Smooth muscle cell (in vitro differentiated cells): ENCODE measurements at regions not wholly inside any gene's neighbourhood (a gene's known extent, or its start where the extent isn't known, plus 50 kb on each side); places are given as distances from the start of the nearest gene placed in this dataset.

Source experiments
- DNase-seq: peaks from one replicate; lab custom pipeline; 2025; ENCODE audit not compliant: unreplicated experiment; lab: John Stamatoyannopoulos, UW
- H2AFZ ChIP-seq: fragments of 200-600 bp; sonication (generic); 2 replicates; pipeline ENCODE4 v1.6.0; 2016; ENCODE audit warnings: antibody characterized with exemption, low read depth, mild to moderate bottlenecking
- H3F3A ChIP-seq: fragments of 200-600 bp; sonication (generic); 2 replicates; pipeline ENCODE4 v1.6.0; 2017; ENCODE audit warnings: antibody characterized with exemption, low read depth
- H3K27ac ChIP-seq: fragments of 200-600 bp; sonication (generic); 2 replicates; pipeline ENCODE4 v1.5.1; 2016; ENCODE audit warnings: low read depth, mild to moderate bottlenecking
- H3K27me3 ChIP-seq: fragments of 200-600 bp; sonication (generic); 2 replicates; pipeline ENCODE4 v1.6.1; 2016; ENCODE audit warnings: low read depth, mild to moderate bottlenecking
- H3K36me3 ChIP-seq: fragments of 200-600 bp; sonication (generic); 2 replicates; pipeline ENCODE4 v1.5.1; 2016; ENCODE audit warnings: low read depth
- H3K4me1 ChIP-seq: fragments of 200-600 bp; sonication (generic); 2 replicates; pipeline ENCODE4 v1.5.1; 2016; ENCODE audit warnings: low read depth
- H3K4me2 ChIP-seq: fragments of 200-600 bp; sonication (generic); 2 replicates; pipeline ENCODE4 v1.6.0; 2016; ENCODE audit warnings: mild to moderate bottlenecking
- H3K4me3 ChIP-seq: fragments of 200-600 bp; sonication (generic); 2 replicates; pipeline ENCODE4 v1.5.1; 2016; ENCODE audit warnings: mild to moderate bottlenecking
- H3K79me2 ChIP-seq: fragments of 200-600 bp; sonication (generic); 2 replicates; pipeline ENCODE4 v1.6.0; 2016; ENCODE audit warnings: low read depth, mild to moderate bottlenecking
- H3K9ac ChIP-seq: fragments of 200-600 bp; sonication (generic); 2 replicates; pipeline ENCODE4 v1.6.0; 2016; ENCODE audit warnings: low read depth
- H3K9me3 ChIP-seq: fragments of 200-600 bp; sonication (generic); replicated peaks from 2 replicates; pipeline ENCODE4 v1.5.1; 2016; ENCODE audit warnings: low read depth
- H4K20me1 ChIP-seq: fragments of 200-600 bp; sonication (generic); 2 replicates; pipeline ENCODE4 v1.6.0; 2016; ENCODE audit warnings: low read depth
- WGBS: methylation state at CpG from one replicate; pipeline ENCODE4 v1.1.7; 2016; ENCODE audit warnings: low lambda C conversion rate; 5-methylcytosine and 5-hydroxymethylcytosine counted together
- TF ChIP-seq, protein P1 (sequence below): fragments of 200-600 bp; sonication (generic); IDR thresholded peaks from 2 replicates; pipeline ENCODE4 v1.5.1; 2017; ENCODE audit warnings: borderline replicate concordance, mild to moderate bottlenecking, antibody characterized with exemption; ENCODE audit not compliant: insufficient read depth, poor library complexity, severe bottlenecking

DNA sequence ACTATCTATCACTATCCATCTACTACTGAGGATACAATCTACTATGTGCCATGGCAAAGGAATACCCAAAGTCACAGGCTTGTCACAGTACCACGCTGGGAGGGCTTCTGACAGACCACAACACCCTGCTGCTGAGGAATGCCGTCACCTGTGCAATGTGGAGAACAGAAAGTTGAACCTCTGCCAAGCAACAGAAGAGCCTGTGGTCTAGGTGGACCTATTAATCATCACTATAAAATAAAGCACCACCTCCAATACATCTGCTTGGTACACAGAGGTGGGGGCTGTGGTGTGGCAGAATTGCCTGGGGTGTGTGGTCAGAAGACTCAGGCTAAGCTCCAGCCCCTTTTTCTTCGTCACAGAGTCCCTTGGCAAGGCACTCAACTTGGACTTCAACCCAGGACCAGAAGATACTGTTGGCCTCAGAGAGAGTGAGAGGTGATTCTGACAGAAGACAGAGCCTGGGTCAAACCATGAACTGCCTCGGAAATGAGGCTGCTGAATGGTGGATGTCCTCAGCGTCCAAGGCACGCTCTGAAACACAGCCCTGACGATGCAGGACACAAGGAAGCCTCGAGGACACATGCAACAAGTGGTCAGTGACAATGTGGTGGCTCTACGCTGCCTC is 189.4 kb upstream of the CHRNA7 start:
- Histone ChIP-seq H3K9ac (no peak overlapping the region), H3F3A (no peaks in the 10 kb centered on the region), H2AFZ (no peak overlapping the region), H3K4me2 (no peak overlapping the region), H3K79me2 (no peaks in the 10 kb centered on the region), H3K27me3 (no peaks in the 10 kb centered on the region), H3K36me3 (no peaks in the 10 kb centered on the region), H3K4me3 (no peak overlapping the region), H3K4me1 (no peaks in the 10 kb centered on the region), H3K9me3 (no peaks in the 10 kb centered on the region), H4K20me1 (no peaks in the 10 kb centered on the region), H3K27ac (no peak overlapping the region)
- TF ChIP-seq, protein P1, sequence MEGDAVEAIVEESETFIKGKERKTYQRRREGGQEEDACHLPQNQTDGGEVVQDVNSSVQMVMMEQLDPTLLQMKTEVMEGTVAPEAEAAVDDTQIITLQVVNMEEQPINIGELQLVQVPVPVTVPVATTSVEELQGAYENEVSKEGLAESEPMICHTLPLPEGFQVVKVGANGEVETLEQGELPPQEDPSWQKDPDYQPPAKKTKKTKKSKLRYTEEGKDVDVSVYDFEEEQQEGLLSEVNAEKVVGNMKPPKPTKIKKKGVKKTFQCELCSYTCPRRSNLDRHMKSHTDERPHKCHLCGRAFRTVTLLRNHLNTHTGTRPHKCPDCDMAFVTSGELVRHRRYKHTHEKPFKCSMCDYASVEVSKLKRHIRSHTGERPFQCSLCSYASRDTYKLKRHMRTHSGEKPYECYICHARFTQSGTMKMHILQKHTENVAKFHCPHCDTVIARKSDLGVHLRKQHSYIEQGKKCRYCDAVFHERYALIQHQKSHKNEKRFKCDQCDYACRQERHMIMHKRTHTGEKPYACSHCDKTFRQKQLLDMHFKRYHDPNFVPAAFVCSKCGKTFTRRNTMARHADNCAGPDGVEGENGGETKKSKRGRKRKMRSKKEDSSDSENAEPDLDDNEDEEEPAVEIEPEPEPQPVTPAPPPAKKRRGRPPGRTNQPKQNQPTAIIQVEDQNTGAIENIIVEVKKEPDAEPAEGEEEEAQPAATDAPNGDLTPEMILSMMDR: no peak
- DNase-seq: no peak
- WGBS: 89% methylated on average over 9 of the region's 9 CpGs

DNA sequence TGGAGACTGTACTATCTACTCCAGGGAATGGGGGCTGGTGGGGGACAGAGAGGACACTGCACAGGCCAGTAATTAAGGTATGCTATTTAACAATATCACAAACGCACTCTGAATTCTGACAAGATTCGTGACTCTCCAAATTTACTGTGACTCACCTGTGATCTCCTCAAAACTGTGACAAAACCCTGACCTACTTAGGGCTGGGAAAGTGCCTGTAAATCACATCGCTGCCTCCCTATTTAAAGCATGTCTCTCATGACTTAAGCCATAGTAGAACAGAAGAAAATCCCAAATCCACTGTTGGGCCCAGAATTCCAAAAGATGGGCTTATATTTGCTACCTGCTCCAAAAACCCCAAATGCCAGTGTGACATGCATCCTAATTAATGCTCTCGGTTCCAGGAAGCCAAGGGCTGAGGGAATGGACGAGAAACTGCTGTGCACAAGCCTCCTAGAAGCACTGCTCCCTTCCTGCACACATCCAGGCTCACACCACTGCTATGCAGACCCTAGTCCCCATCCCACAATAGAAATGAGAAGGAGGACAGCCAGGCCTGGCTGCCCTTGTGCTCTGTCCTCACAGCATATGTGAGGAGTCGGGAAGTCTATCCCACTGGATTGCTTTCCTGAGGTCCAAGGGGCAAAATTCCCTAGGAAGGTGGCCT is 187.7 kb upstream of the CHRNA7 start:
- Histone ChIP-seq H3K4me1 (no peaks in the 10 kb centered on the region), H4K20me1 (no peaks in the 10 kb centered on the region), H3K79me2 (no peaks in the 10 kb centered on the region), H3K9ac (no peak overlapping the region), H3K36me3 (no peaks in the 10 kb centered on the region), H3K9me3 (no peaks in the 10 kb centered on the region), H3K27me3 (no peaks in the 10 kb centered on the region), H3F3A (no peaks in the 10 kb centered on the region), H3K4me3 (no peak overlapping the region), H2AFZ (no peak overlapping the region), H3K4me2 (no peak overlapping the region), H3K27ac (no peak overlapping the region)
- TF ChIP-seq, protein P1: no peak
- 70% methylated on average over 6 of the region's 6 CpGs for WGBS
- no peak for DNase-seq

GRCh38 chr15:31843426-31844055 is 186.8 kb upstream of the CHRNA7 start:
- no peak for DNase-seq
- Histone ChIP-seq H3K27me3 (no peaks in the 10 kb centered on the region), H3F3A (no peaks in the 10 kb centered on the region), H3K36me3 (no peaks in the 10 kb centered on the region), H3K9me3 (no peaks in the 10 kb centered on the region), H2AFZ (no peak overlapping the region), H4K20me1 (no peaks in the 10 kb centered on the region), H3K79me2 (no peaks in the 10 kb centered on the region), H3K4me2 (no peak overlapping the region), H3K4me3 (no peak overlapping the region), H3K4me1 (no peaks in the 10 kb centered on the region), H3K9ac (no peak overlapping the region), H3K27ac (no peak overlapping the region)
- TF ChIP-seq, protein P1: no peak
- WGBS: 78% methylated on average over 5 of the region's 5 CpGs

DNA sequence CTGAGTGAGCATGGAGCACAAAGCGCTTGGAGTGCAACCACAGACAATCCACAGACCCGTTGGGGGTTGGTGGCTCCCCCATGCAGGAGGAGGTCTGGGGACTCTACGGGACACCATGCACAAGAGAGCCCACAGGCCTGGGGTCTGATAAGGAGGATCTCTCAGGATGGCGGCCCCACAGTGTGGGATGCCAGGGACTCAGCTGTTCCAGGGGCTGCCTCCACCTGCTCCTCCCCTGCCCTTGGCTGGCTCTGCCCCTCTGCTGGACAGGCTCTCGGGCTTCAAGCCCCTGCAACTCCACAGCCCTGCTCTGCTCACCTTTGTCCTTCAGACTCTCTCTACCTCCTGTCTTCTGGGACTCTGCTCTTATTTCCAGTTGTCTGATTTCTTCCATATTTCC is 184.5 kb upstream of the CHRNA7 start:
- no peak overlapping the region for H2AFZ ChIP-seq
- WGBS: 85% methylated on average over 4 of the region's 5 CpGs
- no peaks in the 10 kb centered on the region for H3K79me2 ChIP-seq
- H4K20me1 ChIP-seq: no peaks in the 10 kb centered on the region
- H3F3A ChIP-seq: no peaks in the 10 kb centered on the region
- H3K36me3 ChIP-seq: no peaks in the 10 kb centered on the region
- no peaks in the 10 kb centered on the region for H3K27me3 ChIP-seq
- H3K9ac ChIP-seq: no peak overlapping the region
- DNase-seq: no peak
- no peak overlapping the region for H3K4me2 ChIP-seq
- no peaks in the 10 kb centered on the region for H3K4me1 ChIP-seq
- no peak overlapping the region for H3K27ac ChIP-seq
- H3K9me3 ChIP-seq: no peaks in the 10 kb centered on the region
- TF ChIP-seq, protein P1: no peak
- H3K4me3 ChIP-seq: no peak overlapping the region
